ENCODE measurements at regions not wholly inside any gene's neighbourhood (a gene's known extent, or its start where the extent isn't known, plus 50 kb on each side); places are given as distances from the start of the nearest gene placed in this dataset.

- no peak for DNase-seq (ENCODE audit: low read depth in 2 of 2)
Observed at GRCh38 chr13:86946734-86947133, 724.4 kb upstream of the SLITRK5 start.

- no peak for DNase-seq (ENCODE audit: low read depth in 2 of 2)
Observed at GRCh38 chr13:86954341-86954740, 716.8 kb upstream of the SLITRK5 start.

- no peak for DNase-seq (ENCODE audit: low read depth in 2 of 2)
Observed at GRCh38 chr13:86960876-86961275, 710.3 kb upstream of the SLITRK5 start.

GRCh38 chr13:86974251-86974994 is 696.7 kb upstream of the SLITRK5 start:
- DNase-seq (ENCODE audit: low read depth in 2 of 2) = no peak

GRCh38 chr13:86974995-86975328 is 696.2 kb upstream of the SLITRK5 start:
- no peak for DNase-seq (ENCODE audit: low read depth in 2 of 2)

- no peak for DNase-seq (ENCODE audit: low read depth in 2 of 2)
Observed at GRCh38 chr13:86976521-86977324, 694.4 kb upstream of the SLITRK5 start.

GRCh38 chr13:86986448-86986847 is 684.7 kb upstream of the SLITRK5 start:
- DNase-seq (ENCODE audit: low read depth in 2 of 2) = no peak

GRCh38 chr13:86992251-86992650 is 678.9 kb upstream of the SLITRK5 start:
- DNase-seq (ENCODE audit: low read depth in 2 of 2) = no peak

- no peak for DNase-seq (ENCODE audit: low read depth in 2 of 2)
Observed at GRCh38 chr13:87003265-87003664, 667.9 kb upstream of the SLITRK5 start.

GRCh38 chr13:87005511-87005910 is 665.7 kb upstream of the SLITRK5 start:
- no peak for DNase-seq (ENCODE audit: low read depth in 2 of 2)

- no peak for DNase-seq (ENCODE audit: low read depth in 2 of 2)
Observed at GRCh38 chr13:87035526-87035925, 635.6 kb upstream of the SLITRK5 start.

- DNase-seq (ENCODE audit: low read depth in 2 of 2) = no peak
Observed at GRCh38 chr13:87042946-87043345, 628.2 kb upstream of the SLITRK5 start.

- no peak for DNase-seq (ENCODE audit: low read depth in 2 of 2)
Observed at GRCh38 chr13:87052731-87053130, 618.4 kb upstream of the SLITRK5 start.

GRCh38 chr13:87057807-87058520 is 613.2 kb upstream of the SLITRK5 start:
- DNase-seq (ENCODE audit: low read depth in 2 of 2) = no peak

- DNase-seq (ENCODE audit: low read depth in 2 of 2) = no peak
Observed at GRCh38 chr13:87058786-87059329, 612.3 kb upstream of the SLITRK5 start.

- DNase-seq (ENCODE audit: low read depth in 2 of 2) = no peak
Observed at GRCh38 chr13:87078947-87079795, 592.0 kb upstream of the SLITRK5 start.

- no peak for DNase-seq (ENCODE audit: low read depth in 2 of 2)
Observed at GRCh38 chr13:87080100-87080779, 590.9 kb upstream of the SLITRK5 start.

GRCh38 chr13:87084192-87084591 is 587.0 kb upstream of the SLITRK5 start:
- no peak for DNase-seq (ENCODE audit: low read depth in 2 of 2)

- no peak for DNase-seq (ENCODE audit: low read depth in 2 of 2)
Observed at GRCh38 chr13:87087741-87088140, 583.4 kb upstream of the SLITRK5 start.

- DNase-seq (ENCODE audit: low read depth in 2 of 2) = no peak
Observed at GRCh38 chr13:87089391-87089790, 581.8 kb upstream of the SLITRK5 start.

GRCh38 chr13:87093399-87093798 is 577.8 kb upstream of the SLITRK5 start:
- DNase-seq (ENCODE audit: low read depth in 2 of 2) = no peak
